Upper lobe of left lung (tissue), 6 donors: ENCODE measurements at regions not wholly inside any gene's neighbourhood (a gene's known extent, or its start where the extent isn't known, plus 50 kb on each side); places are given as distances from the start of the nearest gene placed in this dataset.

ENCODE experiments used
- ATAC-seq, 2 donors: fragments of 200-7000 bp; cut with Tn5 transposase; one replicate each; pipeline ENCODE4 v1.9.1; 2022; ENCODE audit warnings: mild to moderate bottlenecking in 2 of 2, moderate library complexity in 2 of 2; ENCODE audit not compliant: low FRiP score in 2 of 2
- DNase-seq, 2 donors: peaks; one replicate each; pipeline ENCODE4 v3.0.0-alpha.2; 2019 to 2020
- H3K27ac ChIP-seq, 4 donors: fragments of 200-600 bp; sonication (generic); one replicate each; pipeline ENCODE4 v1.5.1; 2016 to 2019
- H3K27me3 ChIP-seq, 4 donors: fragments of 200-600 bp; sonication (generic); one replicate each; pipeline ENCODE4 v1.5.1; 2017 to 2019
- H3K36me3 ChIP-seq, 4 donors: fragments of 200-600 bp; sonication (generic); one replicate each; pipeline ENCODE4 v1.5.1; 2016 to 2019
- H3K4me1 ChIP-seq, 4 donors: fragments of 200-600 bp; sonication (generic); one replicate each; pipeline ENCODE4 v1.5.1; 2018 to 2019
- H3K4me3 ChIP-seq, 4 donors: fragments of 200-600 bp; sonication (generic); one replicate each; pipeline ENCODE4 v1.5.1; 2017 to 2019; ENCODE audit warnings: mild to moderate bottlenecking in 2 of 4, moderate library complexity in 1 of 4
- H3K9me3 ChIP-seq, 4 donors: fragments of 200-600 bp; sonication (generic); one replicate each; pipeline ENCODE4 v1.5.1; 2018 to 2019
- CTCF ChIP-seq, 6 experiments: fragments of 450-650 bp in 4 of 6; fragments of 200-600 bp in 2 of 6; sonication (generic) in 2 of 6; IDR thresholded peaks; one replicate each; pipeline ENCODE4 v1.5.1; 2016 to 2019; ENCODE audit warnings: antibody characterized with exemption in 6 of 6
- EP300 ChIP-seq, 4 donors: sonication (generic); formaldehyde crosslinking; IDR thresholded peaks; one replicate each; pipeline ENCODE4 v1.5.1; 2017; ENCODE audit warnings: antibody characterized with exemption in 4 of 4, control low read depth in 2 of 4
- POLR2A ChIP-seq, 4 donors: fragments of 450-650 bp; IDR thresholded peaks; one replicate each; pipeline ENCODE4 v1.5.1; 2016 to 2017; ENCODE audit warnings: antibody characterized with exemption in 4 of 4, mild to moderate bottlenecking in 2 of 4
- POLR2AphosphoS5 ChIP-seq, 2 donors: sonication (generic); formaldehyde crosslinking; IDR thresholded peaks; one replicate each; pipeline ENCODE4 v1.5.1; 2017; ENCODE audit warnings: antibody characterized with exemption in 2 of 2
- WGBS, 2 donors: methylation state at CpG; one replicate each; pipeline ENCODE4 v1.1.5; 2017 to 2018; 5-methylcytosine and 5-hydroxymethylcytosine counted together
- small RNA-seq, 4 donors: library from RNA; depleted of rRNA; stranded (forward); fragments of <200 nt; gene quantifications; one replicate each; pipeline ENCODE3, GENCODE V24; 2016
- donor health status: DM: no; HTN: no; CAD: no; lungs with moderate emphysema.
- donor health status: DM: no; HTN: yes; CAD: no; lungs with severe emphysema.

GRCh38 chr10:91163869-91164474 lies 56.5 kb upstream of the PCGF5 start:
- Histone ChIP-seq H3K27ac (peak overlapping the region; percentile 89 to 97 (median 94)), H3K9me3 (no peaks in the 10 kb centered on the region), H3K4me1 (peaks cover 7 to 17% (median 15%) of the 10 kb centered on the region in 4 donors), H3K4me3 (peak overlapping the region; percentile 65 to 97 (median 92)), H3K27me3 (peaks cover 0 to 4% (median 0%) of the 10 kb centered on the region in 4 donors), H3K36me3 (no peaks in the 10 kb centered on the region)
- 8 to 20% methylated on average over 25 to 38 of the region's 38 CpGs for WGBS, 2 donors
- ATAC-seq = peak; percentile 77 to 91
- no peak for TF ChIP-seq POLR2A (IDR thresholded peaks at IDR 0.05)
- no peak for TF ChIP-seq CTCF (IDR thresholded peaks at IDR 0.05)
- no peak for TF ChIP-seq EP300 (IDR thresholded peaks at IDR 0.05)
- peak; percentile 52 to 64 for TF ChIP-seq POLR2AphosphoS5 (IDR thresholded peaks at IDR 0.05)
- DNase-seq = peak; percentile 74 to 89

DNA sequence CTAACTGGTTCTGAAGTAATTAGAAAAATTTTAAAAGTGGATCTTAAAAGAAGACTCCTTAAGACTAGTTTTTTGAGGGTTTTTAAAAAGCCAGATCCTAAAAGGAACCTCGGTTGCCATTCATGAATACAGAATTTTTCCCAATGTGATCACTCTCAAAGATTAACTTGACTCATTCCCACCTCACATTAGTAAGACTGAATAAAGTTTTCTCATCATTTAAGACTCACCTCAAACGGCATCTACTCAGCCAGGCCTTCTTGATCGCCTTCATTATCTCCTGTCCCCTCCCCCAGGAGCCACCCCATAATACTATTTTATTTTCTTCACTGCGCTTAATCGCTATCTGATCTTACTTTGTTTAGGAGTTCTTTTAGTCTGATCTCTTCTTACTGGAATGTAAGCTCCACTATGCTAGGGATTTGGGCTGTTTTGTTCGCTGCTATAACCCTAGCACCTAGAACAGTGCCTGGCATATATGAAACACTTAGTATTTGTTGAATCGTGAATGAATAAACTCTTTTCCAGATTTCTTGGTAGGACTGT lies 55.9 kb upstream of the PCGF5 start:
- H3K27me3 ChIP-seq = peaks cover 0 to 4% (median 0%) of the 10 kb centered on the region in 4 donors
- TF ChIP-seq POLR2AphosphoS5 (IDR thresholded peaks at IDR 0.05) (no peak), POLR2A (IDR thresholded peaks at IDR 0.05) (no peak), EP300 (IDR thresholded peaks at IDR 0.05) (no peak), CTCF (IDR thresholded peaks at IDR 0.05) (no peak)
- no peaks in the 10 kb centered on the region for H3K9me3 ChIP-seq
- no peak for ATAC-seq
- peak overlapping the region in 3 of 4 donors; percentile 91 to 97 (median 93) for H3K4me3 ChIP-seq
- DNase-seq = no peak
- H3K4me1 ChIP-seq = peaks cover 7 to 17% (median 15%) of the 10 kb centered on the region in 4 donors
- peak overlapping the region in 3 of 4 donors; percentile 89 to 97 (median 97) for H3K27ac ChIP-seq
- no peaks in the 10 kb centered on the region for H3K36me3 ChIP-seq
- WGBS, 2 donors = 82 to 85% methylated on average over 7 of the region's 7 CpGs

DNA sequence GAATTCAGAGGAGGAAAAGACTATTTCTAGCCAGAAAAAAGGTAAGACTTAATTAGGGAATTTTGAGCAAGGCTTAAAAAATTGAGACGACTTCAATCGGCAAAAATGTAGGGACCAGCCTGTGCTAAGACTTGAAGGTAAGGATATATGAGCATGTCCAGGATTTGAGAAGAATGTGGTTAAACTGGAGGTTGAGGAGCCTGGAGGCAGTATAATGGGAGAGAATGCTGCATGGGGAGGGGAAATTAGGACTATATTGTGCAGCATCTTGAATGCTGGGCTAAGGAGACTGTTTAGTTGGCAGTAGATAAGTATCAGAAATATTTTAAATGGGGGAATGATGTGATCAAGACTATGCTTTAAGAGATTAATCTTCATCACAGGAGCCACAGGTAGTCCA lies 53.1 kb upstream of the PCGF5 start:
- H3K4me1 ChIP-seq = peaks cover 0 to 8% (median 7%) of the 10 kb centered on the region in 4 donors
- no peak for ATAC-seq
- H3K27me3 ChIP-seq = peaks cover 0 to 4% (median 0%) of the 10 kb centered on the region in 4 donors
- 94 to 97% methylated on average over 2 of the region's 2 CpGs for WGBS, 2 donors
- no peak for TF ChIP-seq EP300 (IDR thresholded peaks at IDR 0.05)
- TF ChIP-seq CTCF (IDR thresholded peaks at IDR 0.05) = no peak
- TF ChIP-seq POLR2A (IDR thresholded peaks at IDR 0.05) = no peak
- TF ChIP-seq POLR2AphosphoS5 (IDR thresholded peaks at IDR 0.05) = no peak
- no peaks in the 10 kb centered on the region for H3K36me3 ChIP-seq
- no peaks in the 10 kb centered on the region for H3K9me3 ChIP-seq
- DNase-seq = no peak
- no peak overlapping the region for H3K4me3 ChIP-seq
- H3K27ac ChIP-seq = no peak overlapping the region

DNA sequence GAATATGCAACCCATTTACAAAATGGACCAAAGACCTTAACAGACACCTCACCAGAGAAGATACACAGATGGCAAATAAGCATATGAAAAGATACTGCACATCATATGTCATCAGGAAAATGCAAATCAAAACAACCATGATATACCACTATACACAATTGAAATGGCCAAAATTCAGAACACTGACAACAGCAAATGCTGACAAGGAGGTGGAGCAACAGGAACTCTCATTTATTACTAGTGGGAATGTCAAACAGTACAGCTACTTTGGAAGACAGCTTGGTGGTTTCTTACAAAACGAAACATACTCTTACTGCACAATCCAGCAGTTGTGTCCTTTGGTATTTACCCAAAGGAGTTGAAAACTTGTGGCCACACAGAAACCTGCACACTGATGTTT lies 50.0 kb upstream of the PCGF5 start:
- Histone ChIP-seq H3K36me3 (no peaks in the 10 kb centered on the region), H3K4me1 (no peaks in the 10 kb centered on the region), H3K4me3 (no peak overlapping the region), H3K9me3 (no peaks in the 10 kb centered on the region), H3K27me3 (no peaks in the 10 kb centered on the region), H3K27ac (no peak overlapping the region)
- WGBS, 2 donors = 76 to 100% methylated on average over 1 of the region's 1 CpG
- DNase-seq = no peak
- TF ChIP-seq CTCF (IDR thresholded peaks at IDR 0.05) (no peak), POLR2AphosphoS5 (IDR thresholded peaks at IDR 0.05) (no peak), POLR2A (IDR thresholded peaks at IDR 0.05) (no peak), EP300 (IDR thresholded peaks at IDR 0.05) (no peak)
- ATAC-seq = no peak

Small RNA genes lying in the stretch of these regions (small RNA-seq; reads per million reads assigned to genes)
- gene AL365434.2 = 0 reads per million in 4 donors
